CD14-positive monocyte (primary cell): ENCODE measurements at regions not wholly inside any gene's neighbourhood (a gene's known extent, or its start where the extent isn't known, plus 50 kb on each side); places are given as distances from the start of the nearest gene placed in this dataset.

Source experiments
- DNase-seq, 3 donors: peaks; one replicate each; pipeline ENCODE4 v3.0.0-alpha.2; 2011 to 2022
- H2AFZ ChIP-seq: 2 replicates; pipeline ENCODE4 v1.6.0; 2012; ENCODE audit warnings: mild to moderate bottlenecking, low read depth, low read length, inconsistent platforms; ENCODE audit not compliant: insufficient read depth, poor library complexity, severe bottlenecking
- H3K27ac ChIP-seq, 2 donors: 1 replicate in 1 of 2; 2 replicates in 1 of 2; pipeline ENCODE4 v1.5.1; 2012 to 2013; ENCODE audit warnings: low read length in 2 of 2, control low read depth in 1 of 2, inconsistent platforms in 1 of 2, low read depth in 1 of 2, mild to moderate bottlenecking in 1 of 2
- H3K27me3 ChIP-seq, 2 donors: one replicate each; pipeline versions ENCODE4 v1.6.0 to v1.6.1; 2011 to 2013; ENCODE audit warnings: low read length in 2 of 2; ENCODE audit not compliant: control insufficient read depth in 2 of 2, insufficient read depth in 2 of 2
- H3K36me3 ChIP-seq, 2 donors: replicated peaks in 1 of 2; 1 replicate in 1 of 2; 2 replicates in 1 of 2; pipeline versions ENCODE4 v1.5.1 to v1.6.1; 2012 to 2013; ENCODE audit warnings: low read length in 2 of 2, control low read depth in 1 of 2, inconsistent platforms in 1 of 2, mild to moderate bottlenecking in 1 of 2; ENCODE audit not compliant: insufficient read depth in 2 of 2, control insufficient read depth in 1 of 2
- H3K4me1 ChIP-seq, 2 donors: 1 replicate in 1 of 2; 2 replicates in 1 of 2; pipeline versions ENCODE4 v1.5.1 to v1.6.1; 2012 to 2013; ENCODE audit warnings: low read length in 2 of 2, control low read depth in 1 of 2, inconsistent platforms in 1 of 2, mild to moderate bottlenecking in 1 of 2, moderate library complexity in 1 of 2; ENCODE audit not compliant: insufficient read depth in 2 of 2, control insufficient read depth in 1 of 2
- H3K4me2 ChIP-seq: replicated peaks from 2 replicates; pipeline ENCODE3; 2012; ENCODE audit warnings: low read length, moderate library complexity, mild to moderate bottlenecking; ENCODE audit not compliant: poor library complexity, severe bottlenecking; ENCODE audit errors: extremely low read depth
- H3K4me3 ChIP-seq, 3 experiments: fragments of 200-600 bp in 1 of 3; sonication (generic) in 1 of 3; replicated peaks in 1 of 3; 1 replicate in 2 of 3; 2 replicates in 1 of 3; pipeline ENCODE4 v1.5.1; 2011 to 2013; ENCODE audit warnings: low read length in 3 of 3, mild to moderate bottlenecking in 3 of 3, control low read depth in 2 of 3, low read depth in 2 of 3, inconsistent platforms in 1 of 3, moderate library complexity in 1 of 3
- H3K79me2 ChIP-seq: 2 replicates; pipeline ENCODE4 v1.6.0; 2012; ENCODE audit warnings: mild to moderate bottlenecking, control low read depth, inconsistent platforms, low read length, moderate library complexity; ENCODE audit not compliant: insufficient read depth
- H3K9ac ChIP-seq: 2 replicates; pipeline ENCODE4 v1.6.0; 2017; ENCODE audit warnings: low read length, mild to moderate bottlenecking; ENCODE audit not compliant: insufficient read depth, poor library complexity, severe bottlenecking
- H3K9me3 ChIP-seq, 2 donors: replicated peaks in 1 of 2; 1 replicate in 1 of 2; 2 replicates in 1 of 2; pipeline versions ENCODE4 v1.5.1 to v1.6.1; 2012 to 2013; ENCODE audit warnings: low read length in 2 of 2, control low read depth in 1 of 2; ENCODE audit not compliant: control insufficient read depth in 1 of 2, insufficient read depth in 1 of 2
- H4K20me1 ChIP-seq: 2 replicates; pipeline ENCODE4 v1.6.0; 2012; ENCODE audit warnings: mild to moderate bottlenecking, low read length, control low read depth, moderate library complexity; ENCODE audit not compliant: insufficient read depth
- H3K27ac Mint-ChIP-seq, 7 donors: one replicate each; pipeline ENCODE4 v1.8.0; 2020; ENCODE audit warnings: mild to moderate bottlenecking in 7 of 7, mixed read lengths in 7 of 7, moderate library complexity in 6 of 7, inconsistent platforms in 2 of 7
- H3K27me3 Mint-ChIP-seq, 3 donors: one replicate each; pipeline ENCODE4 v1.8.0; 2021 to 2022; ENCODE audit warnings: low read depth in 3 of 3, mild to moderate bottlenecking in 3 of 3, mixed read lengths in 3 of 3, moderate library complexity in 3 of 3, inconsistent platforms in 1 of 3
- H3K36me3 Mint-ChIP-seq, 2 donors: one replicate each; pipeline ENCODE4 v1.8.0; 2020; ENCODE audit warnings: mixed read lengths in 2 of 2, inconsistent platforms in 1 of 2, mild to moderate bottlenecking in 1 of 2
- H3K4me1 Mint-ChIP-seq: one replicate; pipeline ENCODE4 v1.8.0; 2020; ENCODE audit warnings: mild to moderate bottlenecking, mixed read lengths
- H3K4me3 Mint-ChIP-seq, 2 donors: one replicate each; pipeline ENCODE4 v1.8.0; 2020; ENCODE audit warnings: mild to moderate bottlenecking in 2 of 2, mixed read lengths in 2 of 2, moderate library complexity in 1 of 2
- H3K9me3 Mint-ChIP-seq, 7 donors: one replicate each; pipeline ENCODE4 v1.8.0; 2020 to 2022; ENCODE audit warnings: mixed read lengths in 7 of 7, mild to moderate bottlenecking in 6 of 7, moderate library complexity in 6 of 7, inconsistent platforms in 2 of 7
- CTCF ChIP-seq: fragments of 200-600 bp; IDR thresholded peaks from one replicate; pipeline ENCODE4 v1.8.0; 2022; ENCODE audit warnings: antibody characterized with exemption, mild to moderate bottlenecking
- WGBS: methylation state at CpG from one replicate; pipeline ENCODE4 v1.1.5; 2013; ENCODE audit warnings: missing lambda C conversion rate; ENCODE audit not compliant: insufficient coverage; 5-methylcytosine and 5-hydroxymethylcytosine counted together
- intact Hi-C, 2 donors: fragments of 100-400 bp; cut with micrococcal nuclease; formaldehyde crosslinking; loops; one replicate each; pipeline versions ENCODE4 v1.15.0 to v1.15.1; 2023

DNA sequence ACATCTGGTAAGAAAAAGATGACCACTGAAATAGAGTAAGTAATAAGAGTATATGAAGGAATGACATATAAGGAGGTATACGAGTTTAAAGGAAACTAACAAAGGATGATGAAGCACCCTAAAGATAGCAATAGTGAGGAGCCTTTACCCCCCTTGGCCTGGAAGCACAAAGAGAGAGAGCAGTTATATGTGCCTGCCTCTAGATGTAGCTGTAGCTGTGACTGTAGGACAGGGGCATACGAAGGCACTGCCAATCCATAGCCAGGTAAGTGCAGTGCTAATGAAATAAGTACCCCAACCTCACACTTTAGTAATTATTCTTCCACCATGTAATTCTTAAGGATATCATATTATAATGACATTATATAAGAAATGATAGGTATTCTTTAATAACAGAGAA is 90.1 kb upstream of the FKBP1C start:
- Histone ChIP-seq H3K9me3 (no peaks in the 10 kb centered on the region), H3K27me3 (no peaks in the 10 kb centered on the region), H3K4me3 (no peak overlapping the region), H3K79me2 (no peaks in the 10 kb centered on the region), H4K20me1 (no peaks in the 10 kb centered on the region), H3K9ac (no peak overlapping the region), H3K36me3 (no peaks in the 10 kb centered on the region), H2AFZ (no peak overlapping the region), H3K27ac (no peak overlapping the region), H3K4me2 (no peak overlapping the region), H3K4me1 (no peaks in the 10 kb centered on the region)
- Mint-ChIP-seq H3K4me3 (no peak overlapping the region), H3K4me1 (no peaks in the 10 kb centered on the region), H3K36me3 (no peaks in the 10 kb centered on the region), H3K27me3 (peaks cover 0 to 2% (median 0%) of the 10 kb centered on the region in 3 donors), H3K9me3 (peaks cover 0 to 4% (median 2%) of the 10 kb centered on the region in 7 donors), H3K27ac (no peak overlapping the region)
- 100% methylated on average over 1 of the region's 2 CpGs for WGBS
- TF ChIP-seq CTCF = no peak
- intact Hi-C loops = no loop called here
- no peak for DNase-seq

DNA sequence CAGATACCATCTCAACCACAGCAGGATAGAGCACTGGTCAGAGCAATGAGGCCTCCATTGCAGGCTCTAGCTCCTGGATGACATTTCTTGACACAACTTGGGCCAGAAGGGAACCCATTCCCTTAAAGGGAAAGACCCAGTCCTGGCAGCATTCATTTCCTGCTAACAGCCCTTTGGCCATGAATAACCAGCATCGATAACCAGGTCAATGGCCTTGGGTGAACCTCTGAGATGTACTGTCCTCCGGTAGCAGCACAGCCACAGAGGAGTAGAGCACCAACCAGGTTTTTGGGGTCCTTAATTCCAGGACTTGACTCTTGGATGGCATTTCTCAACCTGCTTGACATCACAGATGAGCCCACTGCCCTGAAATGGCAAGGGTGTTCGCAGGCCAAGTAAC is 71.2 kb upstream of the FKBP1C start:
- peaks cover 5 to 21% (median 15%) of the 10 kb centered on the region in 7 donors for H3K9me3 Mint-ChIP-seq
- Histone ChIP-seq H3K79me2 (no peaks in the 10 kb centered on the region), H3K27me3 (no peaks in the 10 kb centered on the region), H3K9ac (no peak overlapping the region), H3K4me3 (no peak overlapping the region), H3K36me3 (no peaks in the 10 kb centered on the region), H3K4me1 (no peaks in the 10 kb centered on the region), H2AFZ (no peak overlapping the region), H3K27ac (no peak overlapping the region), H3K4me2 (no peak overlapping the region), H3K9me3 (peaks cover 21 to 29% of the 10 kb centered on the region in 2 donors), H4K20me1 (no peaks in the 10 kb centered on the region)
- 97% methylated on average over 3 of the region's 3 CpGs for WGBS
- TF ChIP-seq CTCF = no peak
- H3K4me3 Mint-ChIP-seq = no peak overlapping the region
- H3K27me3 Mint-ChIP-seq = no peaks in the 10 kb centered on the region
- DNase-seq = no peak
- no peak overlapping the region for H3K27ac Mint-ChIP-seq
- intact Hi-C loops = no loop called here
- no peaks in the 10 kb centered on the region for H3K4me1 Mint-ChIP-seq
- no peaks in the 10 kb centered on the region for H3K36me3 Mint-ChIP-seq
